ENCODE measurements at regions not wholly inside any gene's neighbourhood (a gene's known extent, or its start where the extent isn't known, plus 50 kb on each side); places are given as distances from the start of the nearest gene placed in this dataset.
"Not testable (repeated sequence)": the region's sequence is repeated elsewhere in the genome, so short reads cannot be mapped to it uniquely, and the experiment has no call there.

- peaks cover 7% of the 10 kb centered on the region for H3K9me3 ChIP-seq (ENCODE audit: low read depth, low read length)
- H3K4me1 ChIP-seq (ENCODE audit: insufficient read depth, low read length) = no peaks in the 10 kb centered on the region
- no peak overlapping the region for H3K4me3 ChIP-seq (ENCODE audit: low read length)
- H3K27me3 ChIP-seq (ENCODE audit: insufficient read depth, low read length) = no peaks in the 10 kb centered on the region
Observed at GRCh38 chr6:76764057-76764456, 691.6 kb upstream of the IMPG1 start.

- Histone ChIP-seq H3K4me1 (ENCODE audit: insufficient read depth, low read length) (no peaks in the 10 kb centered on the region), H3K4me3 (ENCODE audit: low read length) (no peak overlapping the region), H3K27me3 (ENCODE audit: insufficient read depth, low read length) (no peaks in the 10 kb centered on the region)
Observed at GRCh38 chr6:76752841-76753240, 680.4 kb upstream of the IMPG1 start.

GRCh38 chr6:76745388-76745787, 672.9 kb upstream of the IMPG1 start:
- H3K27me3 ChIP-seq (ENCODE audit: insufficient read depth, low read length); H3K9me3 ChIP-seq (ENCODE audit: low read depth, low read length): not testable (repeated sequence)

More at GRCh38 chr6:76752841-76753240, 680.4 kb upstream of the IMPG1 start:
- H3K9me3 ChIP-seq (ENCODE audit: low read depth, low read length) = peaks cover 8% of the 10 kb centered on the region

GRCh38 chr6:76744151-76744720, 671.8 kb upstream of the IMPG1 start:
- not testable (repeated sequence) for H3K9me3 ChIP-seq (ENCODE audit: low read depth, low read length); H3K4me3 ChIP-seq (ENCODE audit: low read length); H3K4me1 ChIP-seq (ENCODE audit: insufficient read depth, low read length); H3K27me3 ChIP-seq (ENCODE audit: insufficient read depth, low read length)

More at GRCh38 chr6:76745388-76745787, 672.9 kb upstream of the IMPG1 start:
- H3K4me1 ChIP-seq (ENCODE audit: insufficient read depth, low read length); H3K4me3 ChIP-seq (ENCODE audit: low read length): not testable (repeated sequence)

- Histone ChIP-seq H3K27me3 (ENCODE audit: insufficient read depth, low read length) (no peaks in the 10 kb centered on the region), H3K9me3 (ENCODE audit: low read depth, low read length) (no peaks in the 10 kb centered on the region), H3K4me3 (ENCODE audit: low read length) (no peak overlapping the region), H3K4me1 (ENCODE audit: insufficient read depth, low read length) (no peaks in the 10 kb centered on the region)
Observed at GRCh38 chr6:76742919-76743318, 670.5 kb upstream of the IMPG1 start.

GRCh38 chr6:76719449-76719848, 647.0 kb upstream of the IMPG1 start:
- Histone ChIP-seq H3K9me3 (ENCODE audit: low read depth, low read length) (no peaks in the 10 kb centered on the region), H3K4me3 (ENCODE audit: low read length) (no peak overlapping the region), H3K27me3 (ENCODE audit: insufficient read depth, low read length) (no peaks in the 10 kb centered on the region), H3K4me1 (ENCODE audit: insufficient read depth, low read length) (no peaks in the 10 kb centered on the region)

GRCh38 chr6:76708641-76709331, 636.3 kb upstream of the IMPG1 start:
- H3K27me3 ChIP-seq (ENCODE audit: insufficient read depth, low read length) = no peaks in the 10 kb centered on the region
- no peaks in the 10 kb centered on the region for H3K4me1 ChIP-seq (ENCODE audit: insufficient read depth, low read length)
- H3K9me3 ChIP-seq (ENCODE audit: low read depth, low read length) = no peaks in the 10 kb centered on the region
- no peak overlapping the region for H3K4me3 ChIP-seq (ENCODE audit: low read length)

- H3K4me1 ChIP-seq (ENCODE audit: insufficient read depth, low read length) = no peaks in the 10 kb centered on the region
- H3K27me3 ChIP-seq (ENCODE audit: insufficient read depth, low read length) = no peaks in the 10 kb centered on the region
- no peaks in the 10 kb centered on the region for H3K9me3 ChIP-seq (ENCODE audit: low read depth, low read length)
- no peak overlapping the region for H3K4me3 ChIP-seq (ENCODE audit: low read length)
Observed at GRCh38 chr6:76707630-76708029, 635.2 kb upstream of the IMPG1 start.

GRCh38 chr6:76706631-76707030, 634.2 kb upstream of the IMPG1 start:
- no peaks in the 10 kb centered on the region for H3K4me1 ChIP-seq (ENCODE audit: insufficient read depth, low read length)
- H3K4me3 ChIP-seq (ENCODE audit: low read length) = no peak overlapping the region
- no peaks in the 10 kb centered on the region for H3K9me3 ChIP-seq (ENCODE audit: low read depth, low read length)
- no peaks in the 10 kb centered on the region for H3K27me3 ChIP-seq (ENCODE audit: insufficient read depth, low read length)

- Histone ChIP-seq H3K4me1 (ENCODE audit: insufficient read depth, low read length) (no peaks in the 10 kb centered on the region), H3K27me3 (ENCODE audit: insufficient read depth, low read length) (no peaks in the 10 kb centered on the region), H3K4me3 (ENCODE audit: low read length) (no peak overlapping the region), H3K9me3 (ENCODE audit: low read depth, low read length) (no peaks in the 10 kb centered on the region)
Observed at GRCh38 chr6:76706086-76706485, 633.6 kb upstream of the IMPG1 start.

GRCh38 chr6:76703786-76704185, 631.3 kb upstream of the IMPG1 start:
- H3K9me3 ChIP-seq (ENCODE audit: low read depth, low read length) = no peaks in the 10 kb centered on the region
- H3K4me1 ChIP-seq (ENCODE audit: insufficient read depth, low read length) = no peaks in the 10 kb centered on the region
- no peak overlapping the region for H3K4me3 ChIP-seq (ENCODE audit: low read length)
- no peaks in the 10 kb centered on the region for H3K27me3 ChIP-seq (ENCODE audit: insufficient read depth, low read length)

- H3K9me3 ChIP-seq (ENCODE audit: low read depth, low read length) = no peaks in the 10 kb centered on the region
- H3K4me1 ChIP-seq (ENCODE audit: insufficient read depth, low read length) = no peaks in the 10 kb centered on the region
- H3K27me3 ChIP-seq (ENCODE audit: insufficient read depth, low read length) = no peaks in the 10 kb centered on the region
- no peak overlapping the region for H3K4me3 ChIP-seq (ENCODE audit: low read length)
Observed at GRCh38 chr6:76703285-76703684, 630.8 kb upstream of the IMPG1 start.

- Histone ChIP-seq H3K4me1 (ENCODE audit: insufficient read depth, low read length) (no peaks in the 10 kb centered on the region), H3K9me3 (ENCODE audit: low read depth, low read length) (no peaks in the 10 kb centered on the region), H3K4me3 (ENCODE audit: low read length) (no peak overlapping the region), H3K27me3 (ENCODE audit: insufficient read depth, low read length) (no peaks in the 10 kb centered on the region)
Observed at GRCh38 chr6:76702187-76702586, 629.7 kb upstream of the IMPG1 start.

GRCh38 chr6:76701610-76702009, 629.1 kb upstream of the IMPG1 start:
- H3K4me1 ChIP-seq (ENCODE audit: insufficient read depth, low read length) = no peaks in the 10 kb centered on the region
- H3K27me3 ChIP-seq (ENCODE audit: insufficient read depth, low read length) = no peaks in the 10 kb centered on the region
- no peak overlapping the region for H3K4me3 ChIP-seq (ENCODE audit: low read length)

GRCh38 chr6:76697585-76697984, 625.1 kb upstream of the IMPG1 start:
- Histone ChIP-seq H3K27me3 (ENCODE audit: insufficient read depth, low read length) (no peaks in the 10 kb centered on the region), H3K4me3 (ENCODE audit: low read length) (no peak overlapping the region)

More at GRCh38 chr6:76701610-76702009, 629.1 kb upstream of the IMPG1 start:
- no peaks in the 10 kb centered on the region for H3K9me3 ChIP-seq (ENCODE audit: low read depth, low read length)

GRCh38 chr6:76694795-76695194, 622.3 kb upstream of the IMPG1 start:
- no peaks in the 10 kb centered on the region for H3K9me3 ChIP-seq (ENCODE audit: low read depth, low read length)
- H3K4me1 ChIP-seq (ENCODE audit: insufficient read depth, low read length) = no peaks in the 10 kb centered on the region
- H3K27me3 ChIP-seq (ENCODE audit: insufficient read depth, low read length) = no peaks in the 10 kb centered on the region
- no peak overlapping the region for H3K4me3 ChIP-seq (ENCODE audit: low read length)

More at GRCh38 chr6:76697585-76697984, 625.1 kb upstream of the IMPG1 start:
- Histone ChIP-seq H3K9me3 (ENCODE audit: low read depth, low read length) (no peaks in the 10 kb centered on the region), H3K4me1 (ENCODE audit: insufficient read depth, low read length) (no peaks in the 10 kb centered on the region)

Measured in mononuclear cell (primary cell).